GM12878 (cell line): ENCODE measurements at regions not wholly inside any gene's neighbourhood (a gene's known extent, or its start where the extent isn't known, plus 50 kb on each side); places are given as distances from the start of the nearest gene placed in this dataset.

ENCODE experiments used
- ATAC-seq: fragments of 200-7000 bp; cut with Tn5 transposase; 3 replicates; pipeline ENCODE4 v1.9.1; 2020; ENCODE audit warnings: mild to moderate bottlenecking, moderate library complexity
- BruUV-seq: library from RNA; stranded (reverse); fragments of 400-500 nt; replicated peaks from 2 replicates; lab custom pipeline; 2021; lab: Mats Ljungman, UMichigan
- CTCF ChIA-PET: fragments of 300-600 bp; sonication (Branson Sonifier 250); formaldehyde crosslinking; extraction: SDS; loops from one replicate; lab custom pipeline; 2021; ENCODE audit warnings: inconsistent platforms; lab: Yijun Ruan, JAX
- POLR2A ChIA-PET: fragments of 350-600 bp; formaldehyde crosslinking; extraction: SDS; loops from one replicate; lab custom pipeline; 2021; ENCODE audit warnings: inconsistent platforms; lab: Charles Lee
- RAD21 ChIA-PET: fragments of 300-600 bp; sonication (Branson Sonifier 250); formaldehyde crosslinking; loops from one replicate; lab custom pipeline; 2023; ENCODE audit warnings: antibody characterized with exemption; ENCODE audit not compliant: unreplicated experiment; lab: Charles Lee
- SMC1A ChIA-PET: fragments of 300-600 bp; sonication (Branson Sonifier 250); formaldehyde crosslinking; loops from one replicate; lab custom pipeline; 2023; ENCODE audit not compliant: unreplicated experiment, uncharacterized antibody; lab: Charles Lee
- DNase-seq: peaks from one replicate; pipeline ENCODE4 v3.0.0-alpha.2; 2011; ENCODE audit warnings: low read depth, low spot score
- FAIRE-seq: peaks from 3 replicates; lab custom pipeline; 2011; peaks lifted over from hg19 to GRCh38; lab: Jason Lieb, UNC
- H2AFZ ChIP-seq: 2 replicates; pipeline ENCODE4 v1.6.0; 2011; ENCODE audit warnings: low read depth, low read length, control low read depth; ENCODE audit not compliant: control insufficient read depth
- H3K27ac ChIP-seq: 2 replicates; pipeline ENCODE4 v1.5.1; 2011; ENCODE audit warnings: control low read depth; ENCODE audit not compliant: control insufficient read depth, insufficient read depth
- H3K27me3 ChIP-seq, 2 experiments: replicated peaks in 1 of 2; 2 replicates each; pipeline versions ENCODE4 v1.6.0 to v1.6.1; 2011; ENCODE audit warnings: low read length in 1 of 2; ENCODE audit not compliant: control insufficient read depth in 2 of 2, insufficient read depth in 2 of 2
- H3K36me3 ChIP-seq, 2 experiments: 2 replicates each; pipeline ENCODE4 v1.5.1; 2011; ENCODE audit warnings: low read length in 1 of 2; ENCODE audit not compliant: control insufficient read depth in 2 of 2, insufficient read depth in 2 of 2
- H3K4me1 ChIP-seq: 2 replicates; pipeline ENCODE4 v1.6.1; 2011; ENCODE audit warnings: mild to moderate bottlenecking, low read length, moderate library complexity, mixed read lengths; ENCODE audit not compliant: control insufficient read depth, insufficient read depth
- H3K4me2 ChIP-seq: 2 replicates; pipeline ENCODE4 v1.6.0; 2011; ENCODE audit warnings: control low read depth; ENCODE audit not compliant: control insufficient read depth, insufficient read depth
- H3K4me3 ChIP-seq: fragments of 200-600 bp; sonication (generic); 2 replicates; pipeline ENCODE4 v1.5.1; 2016
- H3K79me2 ChIP-seq: 2 replicates; pipeline ENCODE4 v1.6.0; 2011; ENCODE audit warnings: low read length; ENCODE audit not compliant: control insufficient read depth, insufficient read depth
- H3K9ac ChIP-seq: 2 replicates; pipeline ENCODE4 v1.8.0; 2011; ENCODE audit warnings: low read length, control low read depth, mixed read lengths; ENCODE audit not compliant: control insufficient read depth, insufficient read depth
- H3K9me3 ChIP-seq: replicated peaks from 3 replicates; pipeline ENCODE4 v1.5.1; 2011; ENCODE audit warnings: mild to moderate bottlenecking, low read length; ENCODE audit not compliant: control insufficient read depth, insufficient read depth
- H4K20me1 ChIP-seq: 2 replicates; pipeline ENCODE4 v1.6.0; 2011; ENCODE audit not compliant: control insufficient read depth, insufficient read depth
- HCFC1 ChIP-seq: fragments of 150-350 bp; IDR thresholded peaks from 2 replicates; pipeline ENCODE4 v1.6.1; 2014; ENCODE audit warnings: low read length
- IRF4 ChIP-seq: IDR thresholded peaks from 2 replicates; pipeline ENCODE4 v1.6.1; 2011; ENCODE audit warnings: low read depth, low read length
- NFIC ChIP-seq: IDR thresholded peaks from 2 replicates; pipeline ENCODE4 v1.6.1; 2012; ENCODE audit warnings: low read depth, mild to moderate bottlenecking, inconsistent platforms, low read length, moderate library complexity
- NFXL1 ChIP-seq: fragments of 450-650 bp; IDR thresholded peaks from 2 replicates; pipeline ENCODE4 v1.6.1; 2017; ENCODE audit warnings: antibody characterized with exemption, mild to moderate bottlenecking, borderline replicate concordance
- NR2F1 ChIP-seq: fragments of 450-650 bp; conservative IDR thresholded peaks from 2 replicates; pipeline ENCODE4 v1.6.1; 2017; ENCODE audit warnings: mild to moderate bottlenecking
- SMARCA5 ChIP-seq: fragments of 450-650 bp; IDR thresholded peaks from 2 replicates; pipeline ENCODE4 v1.6.1; 2017; ENCODE audit warnings: mild to moderate bottlenecking
- SMC3 ChIP-seq: IDR thresholded peaks from 2 replicates; pipeline ENCODE4 v1.6.1; 2011; ENCODE audit warnings: low read length, improper control_type of control experiment, borderline replicate concordance
- TARDBP ChIP-seq: IDR thresholded peaks from 2 replicates; pipeline ENCODE4 v1.6.1; 2016; ENCODE audit warnings: borderline replicate concordance
- ZBED1 ChIP-seq: IDR thresholded peaks from 2 replicates; pipeline ENCODE4 v1.6.1; 2016; ENCODE audit warnings: borderline replicate concordance
- in situ Hi-C: fragments of 300-500 bp; cut with MboI; formaldehyde crosslinking; loops from 9 replicates; pipeline ENCODE4 v1.14.3; 2018; ENCODE audit warnings: mixed read lengths
- intact Hi-C: fragments of 100-400 bp; cut with micrococcal nuclease; formaldehyde crosslinking; loops from one replicate; pipeline ENCODE4 v1.14.2; 2022; ENCODE audit not compliant: unreplicated experiment
- TF ChIP-seq, protein P1 (sequence below): fragments of 450-650 bp; IDR thresholded peaks from 2 replicates; pipeline ENCODE4 v1.6.1; 2017; ENCODE audit warnings: antibody characterized with exemption, mild to moderate bottlenecking, moderate library complexity
- TF ChIP-seq, protein P2 (sequence below): fragments of 450-650 bp; formaldehyde crosslinking; IDR thresholded peaks from 2 replicates; pipeline ENCODE4 v1.4.0; 2022; ENCODE audit warnings: mild to moderate bottlenecking, moderate library complexity

DNA sequence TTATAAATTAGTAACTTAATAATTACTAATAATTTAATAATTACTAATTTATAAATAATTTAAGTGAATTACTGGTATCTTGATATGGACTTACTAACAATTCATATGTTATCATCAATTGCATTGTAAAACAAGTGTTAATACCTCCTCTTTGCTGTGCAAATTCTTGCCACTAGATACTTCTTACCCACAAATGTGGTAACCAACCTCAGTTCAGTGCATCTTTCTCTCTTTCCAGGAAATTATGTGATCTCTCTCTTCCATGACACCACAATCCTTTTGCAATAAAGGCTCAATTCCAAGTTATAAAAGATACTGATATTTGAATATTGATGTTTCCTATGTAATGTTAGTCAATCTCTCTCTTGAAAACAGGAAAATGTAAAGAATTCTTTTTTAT lies 408.6 kb upstream of the MIR17HG start:
- BruUV-seq: no TSS peak
- Histone ChIP-seq H3K4me1 (no peaks in the 10 kb centered on the region), H4K20me1 (no peaks in the 10 kb centered on the region), H3K79me2 (no peaks in the 10 kb centered on the region)
- ChIA-PET SMC1A (no interaction called here), POLR2A (no interaction called here)
- TF ChIP-seq, protein P1, sequence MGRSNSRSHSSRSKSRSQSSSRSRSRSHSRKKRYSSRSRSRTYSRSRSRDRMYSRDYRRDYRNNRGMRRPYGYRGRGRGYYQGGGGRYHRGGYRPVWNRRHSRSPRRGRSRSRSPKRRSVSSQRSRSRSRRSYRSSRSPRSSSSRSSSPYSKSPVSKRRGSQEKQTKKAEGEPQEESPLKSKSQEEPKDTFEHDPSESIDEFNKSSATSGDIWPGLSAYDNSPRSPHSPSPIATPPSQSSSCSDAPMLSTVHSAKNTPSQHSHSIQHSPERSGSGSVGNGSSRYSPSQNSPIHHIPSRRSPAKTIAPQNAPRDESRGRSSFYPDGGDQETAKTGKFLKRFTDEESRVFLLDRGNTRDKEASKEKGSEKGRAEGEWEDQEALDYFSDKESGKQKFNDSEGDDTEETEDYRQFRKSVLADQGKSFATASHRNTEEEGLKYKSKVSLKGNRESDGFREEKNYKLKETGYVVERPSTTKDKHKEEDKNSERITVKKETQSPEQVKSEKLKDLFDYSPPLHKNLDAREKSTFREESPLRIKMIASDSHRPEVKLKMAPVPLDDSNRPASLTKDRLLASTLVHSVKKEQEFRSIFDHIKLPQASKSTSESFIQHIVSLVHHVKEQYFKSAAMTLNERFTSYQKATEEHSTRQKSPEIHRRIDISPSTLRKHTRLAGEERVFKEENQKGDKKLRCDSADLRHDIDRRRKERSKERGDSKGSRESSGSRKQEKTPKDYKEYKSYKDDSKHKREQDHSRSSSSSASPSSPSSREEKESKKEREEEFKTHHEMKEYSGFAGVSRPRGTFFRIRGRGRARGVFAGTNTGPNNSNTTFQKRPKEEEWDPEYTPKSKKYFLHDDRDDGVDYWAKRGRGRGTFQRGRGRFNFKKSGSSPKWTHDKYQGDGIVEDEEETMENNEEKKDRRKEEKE: no peak
- TF ChIP-seq SMARCA5 (no peak), SMC3 (no peak), ZBED1 (no peak), NR2F1 (no peak), TARDBP (no peak), HCFC1 (no peak), NFIC (no peak), NFXL1 (no peak), IRF4 (no peak)
- TF ChIP-seq, protein P2, sequence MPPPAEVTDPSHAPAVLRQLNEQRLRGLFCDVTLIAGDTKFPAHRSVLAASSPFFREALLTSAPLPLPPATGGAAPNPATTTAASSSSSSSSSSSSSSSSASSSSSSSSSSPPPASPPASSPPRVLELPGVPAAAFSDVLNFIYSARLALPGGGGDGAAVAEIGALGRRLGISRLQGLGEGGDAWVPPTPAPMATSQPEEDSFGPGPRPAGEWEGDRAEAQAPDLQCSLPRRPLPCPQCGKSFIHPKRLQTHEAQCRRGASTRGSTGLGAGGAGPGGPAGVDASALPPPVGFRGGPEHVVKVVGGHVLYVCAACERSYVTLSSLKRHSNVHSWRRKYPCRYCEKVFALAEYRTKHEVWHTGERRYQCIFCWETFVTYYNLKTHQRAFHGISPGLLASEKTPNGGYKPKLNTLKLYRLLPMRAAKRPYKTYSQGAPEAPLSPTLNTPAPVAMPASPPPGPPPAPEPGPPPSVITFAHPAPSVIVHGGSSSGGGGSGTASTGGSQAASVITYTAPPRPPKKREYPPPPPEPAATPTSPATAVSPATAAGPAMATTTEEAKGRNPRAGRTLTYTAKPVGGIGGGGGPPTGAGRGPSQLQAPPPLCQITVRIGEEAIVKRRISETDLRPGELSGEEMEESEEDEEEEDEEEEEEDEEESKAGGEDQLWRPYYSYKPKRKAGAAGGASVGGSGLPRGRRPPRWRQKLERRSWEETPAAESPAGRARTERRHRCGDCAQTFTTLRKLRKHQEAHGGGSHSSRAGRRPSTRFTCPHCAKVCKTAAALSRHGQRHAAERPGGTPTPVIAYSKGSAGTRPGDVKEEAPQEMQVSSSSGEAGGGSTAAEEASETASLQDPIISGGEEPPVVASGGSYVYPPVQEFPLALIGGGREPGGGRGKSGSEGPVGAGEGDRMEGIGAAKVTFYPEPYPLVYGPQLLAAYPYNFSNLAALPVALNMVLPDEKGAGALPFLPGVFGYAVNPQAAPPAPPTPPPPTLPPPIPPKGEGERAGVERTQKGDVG (CRISPR knock-in tag): no peak
- TF ChIP-seq, all 136 proteins: peak for 0
- in situ Hi-C loops: no loop called here
- Histone ChIP-seq H3K27ac (no peak overlapping the region), H3K4me2 (no peak overlapping the region), H3K36me3 (no peaks in the 10 kb centered on the region), H3K27me3 (no peaks in the 10 kb centered on the region), H3K9me3 (no peaks in the 10 kb centered on the region), H3K9ac (no peak overlapping the region), H3K4me3 (no peak overlapping the region), H2AFZ (no peak overlapping the region)
- intact Hi-C loops: no loop called here
- no peak for FAIRE-seq
- ATAC-seq: no peak
- DNase-seq: no peak
- ChIA-PET RAD21 (no interaction called here), CTCF (no interaction called here)
